Activated CD4-positive, alpha-beta memory T cell treated with anti-CD3 and anti-CD28 coated beads for 36 hours (primary cell): ENCODE measurements at regions not wholly inside any gene's neighbourhood (a gene's known extent, or its start where the extent isn't known, plus 50 kb on each side); places are given as distances from the start of the nearest gene placed in this dataset.
"Not testable (repeated sequence)": the region's sequence is repeated elsewhere in the genome, so short reads cannot be mapped to it uniquely, and the experiment has no call there.

Source experiments
- CTCF ChIA-PET: fragments of 350-600 bp; sonication (Branson Sonifier 250); formaldehyde crosslinking; loops from one replicate; lab custom pipeline; 2021; ENCODE audit warnings: antibody characterized with exemption, inconsistent platforms; lab: Charles Lee
- POLR2A ChIA-PET: fragments of 350-600 bp; sonication (Branson Sonifier 250); formaldehyde crosslinking; loops from one replicate; lab custom pipeline; 2021; ENCODE audit warnings: antibody characterized with exemption; lab: Charles Lee
- DNase-seq: peaks from one replicate; pipeline ENCODE4 v3.0.0-alpha.2; 2020
- H3K27ac Mint-ChIP-seq: one replicate; pipeline ENCODE4 v1.8.0; 2021; ENCODE audit warnings: mixed read lengths
- H3K27me3 Mint-ChIP-seq: one replicate; pipeline ENCODE4 v1.8.0; 2021; ENCODE audit warnings: mixed read lengths
- H3K36me3 Mint-ChIP-seq: one replicate; pipeline ENCODE4 v1.8.0; 2021; ENCODE audit warnings: mixed read lengths
- H3K4me1 Mint-ChIP-seq: one replicate; pipeline ENCODE4 v1.8.0; 2021; ENCODE audit warnings: low read depth, mixed read lengths
- H3K4me3 Mint-ChIP-seq: one replicate; pipeline ENCODE4 v1.8.0; 2021; ENCODE audit warnings: mild to moderate bottlenecking, mixed read lengths
- H3K9me3 Mint-ChIP-seq: one replicate; pipeline ENCODE4 v1.8.0; 2021; ENCODE audit warnings: mixed read lengths
- intact Hi-C: fragments of 100-400 bp; cut with micrococcal nuclease; formaldehyde crosslinking; loops from one replicate; pipeline ENCODE4 v1.15.1; 2023

DNA sequence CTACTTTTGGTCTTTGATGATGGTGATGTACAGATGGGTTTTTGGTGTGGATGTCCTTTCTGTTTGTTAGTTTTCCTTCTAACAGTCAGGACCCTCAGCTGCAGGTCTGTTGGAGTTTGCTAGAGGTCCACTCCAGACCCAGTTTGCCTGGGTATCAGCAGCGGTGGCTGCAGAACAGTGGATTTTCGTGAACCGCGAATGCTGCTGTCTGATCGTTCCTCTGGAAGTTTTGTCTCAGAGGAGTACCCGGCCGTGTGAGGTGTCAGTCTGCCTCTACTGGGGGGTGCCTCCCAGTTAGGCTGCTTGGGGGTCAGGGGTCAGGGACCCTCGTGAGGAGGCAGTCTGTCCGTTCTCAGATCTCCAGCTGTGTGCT lies 56.6 kb upstream of the TNFAIP8 start:
- Mint-ChIP-seq H3K9me3 (peaks cover 10% of the 10 kb centered on the region), H3K36me3 (peaks cover 18% of the 10 kb centered on the region), H3K27ac (peak overlapping the region; percentile 95), H3K4me1 (peaks cover 69% of the 10 kb centered on the region), H3K4me3 (peak overlapping the region; percentile 84)
- not testable (repeated sequence) for H3K27me3 Mint-ChIP-seq, DNase-seq
- ChIA-PET POLR2A (interaction anchor here (1.2 to 2.4 kb wide), 4 partner anchors 9 to 68 kb away, joined by 3 to 10 read pairs (median 6); partner anchors contain the start of gene TNFAIP8), CTCF (interaction anchor here (1.1 to 2.4 kb wide), 3 partner anchors 9 to 311 kb away, joined by 3 to 8 read pairs (median 3); no protein-coding TSS in a partner anchor)
- intact Hi-C loops: loop anchor here (1.0 kb wide), 4 partner anchors 9 to 220 kb away; no protein-coding TSS in a partner anchor

DNA sequence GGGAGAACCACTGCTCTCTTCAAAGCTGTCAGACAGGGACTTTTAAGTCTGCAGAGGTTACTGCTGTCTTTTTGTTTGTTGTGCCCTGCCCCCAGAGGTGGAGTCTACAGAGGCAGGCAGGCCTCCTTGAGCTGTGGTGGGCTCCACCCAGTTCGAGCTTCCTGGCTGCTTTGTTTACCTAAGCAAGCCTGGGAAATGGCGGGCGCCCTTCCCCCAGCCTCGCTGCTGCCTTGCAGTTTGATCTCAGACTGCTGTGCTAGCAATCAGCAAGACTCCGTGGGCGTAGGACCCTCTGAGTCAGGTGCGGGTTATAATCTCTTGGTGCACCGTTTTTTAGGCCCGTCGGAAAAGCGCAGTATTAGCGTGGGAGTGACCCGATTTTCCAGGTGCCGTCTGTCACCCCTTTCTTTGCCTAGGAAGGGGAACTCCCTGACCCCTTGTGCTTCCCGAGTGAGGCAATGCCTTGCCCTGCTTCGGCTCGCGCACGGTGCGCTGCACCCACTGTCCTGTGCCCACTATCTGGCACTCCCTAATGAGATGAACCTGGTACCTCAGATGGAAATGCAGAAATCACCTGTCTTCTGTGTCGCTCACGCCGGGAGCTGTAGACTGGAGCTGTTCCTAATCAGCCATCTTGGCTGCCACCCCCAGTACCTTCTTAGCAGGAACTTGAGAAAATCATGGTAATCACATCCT lies 56.1 kb upstream of the TNFAIP8 start:
- POLR2A ChIA-PET: interaction anchor here (0.9 to 2.4 kb wide), 9 partner anchors 9 to 100 kb away, joined by 3 to 10 read pairs (median 3); partner anchors contain the start of gene TNFAIP8

DNA sequence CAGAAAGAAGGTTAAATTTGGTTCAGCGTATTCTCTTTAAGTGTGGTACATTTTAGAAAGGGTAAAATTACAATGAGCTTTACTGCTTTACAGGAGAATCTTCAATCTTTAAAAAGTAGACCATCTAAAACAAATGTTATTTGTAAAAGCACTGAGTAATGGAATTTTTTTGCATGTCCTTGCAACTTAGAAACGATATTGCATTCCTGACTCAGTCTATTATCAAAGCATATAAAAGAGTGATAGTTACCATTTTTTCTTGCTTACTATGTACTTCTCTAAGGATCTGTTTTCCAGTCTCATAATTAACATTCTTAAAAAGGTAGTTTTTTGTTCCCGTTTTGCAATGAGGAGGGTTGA lies 55.5 kb upstream of the TNFAIP8 start:
- ChIA-PET CTCF (interaction anchor here (0.7 to 2.4 kb wide), 8 partner anchors 10 to 312 kb away, joined by 3 to 8 read pairs (median 3); no protein-coding TSS in a partner anchor), POLR2A (interaction anchor here (0.9 to 2.4 kb wide), 9 partner anchors 10 to 100 kb away, joined by 3 to 10 read pairs (median 3); partner anchors contain the start of gene TNFAIP8)
- Mint-ChIP-seq H3K36me3 (peaks cover 9% of the 10 kb centered on the region), H3K27me3 (no peaks in the 10 kb centered on the region), H3K4me1 (peaks cover 76% of the 10 kb centered on the region), H3K27ac (peak overlapping the region; percentile 95), H3K4me3 (peak overlapping the region; percentile 84), H3K9me3 (peaks cover 2% of the 10 kb centered on the region)
- intact Hi-C loops: loop anchor here (1.0 kb wide), 1 partner anchor 9 kb away; no protein-coding TSS in a partner anchor
- no peak for DNase-seq

More for the DNA sequence above, 56.1 kb upstream of the TNFAIP8 start:
- peak; percentile 95 for DNase-seq
- H3K27me3 Mint-ChIP-seq, H3K9me3 Mint-ChIP-seq: not testable (repeated sequence)
- intact Hi-C loops: loop anchor here (1.0 kb wide), 5 partner anchors 9 to 220 kb away; no protein-coding TSS in a partner anchor
- peak overlapping the region; percentile 95 for H3K27ac Mint-ChIP-seq
- peaks cover 14% of the 10 kb centered on the region for H3K36me3 Mint-ChIP-seq
- peak overlapping the region; percentile 84 for H3K4me3 Mint-ChIP-seq
- CTCF ChIA-PET: interaction anchor here (0.7 to 2.4 kb wide), 7 partner anchors 9 to 312 kb away, joined by 3 to 8 read pairs (median 3); no protein-coding TSS in a partner anchor
- peaks cover 72% of the 10 kb centered on the region for H3K4me1 Mint-ChIP-seq

DNA sequence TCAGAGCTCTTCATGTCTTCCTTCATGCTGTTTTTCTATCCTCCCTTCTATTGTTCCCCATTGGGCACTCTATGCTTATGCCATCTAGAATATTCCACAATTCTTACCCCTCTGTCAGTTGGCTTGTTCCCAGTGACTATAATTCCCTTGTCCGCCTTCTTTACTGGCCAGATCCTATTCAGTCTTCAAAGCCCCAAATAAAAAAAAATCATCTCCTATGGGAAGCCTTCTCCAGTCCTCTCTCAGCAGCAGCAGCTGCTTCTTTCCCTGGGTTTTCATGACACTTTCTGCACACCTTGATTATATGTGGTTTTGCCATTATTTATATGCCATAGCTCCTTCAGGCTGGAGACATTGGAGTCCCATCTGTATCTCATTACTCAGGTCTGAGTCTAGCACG lies 54.6 kb upstream of the TNFAIP8 start:
- peaks cover 7% of the 10 kb centered on the region for H3K36me3 Mint-ChIP-seq
- peak overlapping the region; percentile 95 for H3K27ac Mint-ChIP-seq
- H3K4me1 Mint-ChIP-seq: peaks cover 85% of the 10 kb centered on the region
- CTCF ChIA-PET: interaction anchor here (0.8 to 2.4 kb wide), 8 partner anchors 11 to 134 kb away, joined by 3 to 8 read pairs (median 4); no protein-coding TSS in a partner anchor
- no peaks in the 10 kb centered on the region for H3K27me3 Mint-ChIP-seq
- H3K4me3 Mint-ChIP-seq: no peak overlapping the region
- no peak for DNase-seq
- peaks cover 2% of the 10 kb centered on the region for H3K9me3 Mint-ChIP-seq
- intact Hi-C loops: no loop called here
- POLR2A ChIA-PET: interaction anchor here (1.2 to 2.4 kb wide), 3 partner anchors 11 to 99 kb away, joined by 3 to 10 read pairs (median 4); no protein-coding TSS in a partner anchor

DNA sequence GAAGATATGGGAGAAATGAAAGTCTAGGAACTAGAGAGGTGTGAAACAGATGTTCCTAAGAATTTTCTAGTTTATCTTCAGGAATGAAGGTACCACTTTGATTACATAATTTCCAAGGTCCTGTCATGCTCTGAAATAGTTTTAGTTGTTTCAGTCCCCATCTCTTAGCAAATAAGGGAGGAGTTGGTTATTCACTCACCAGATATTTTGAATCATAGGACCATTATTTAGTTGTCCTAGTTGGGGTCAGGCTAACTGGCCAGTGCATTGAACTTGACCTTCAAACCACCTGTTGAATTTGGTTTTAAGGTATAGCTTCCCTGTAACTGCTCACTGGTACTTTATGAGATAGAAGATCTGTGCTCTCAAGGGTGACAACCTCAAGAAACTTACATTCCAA lies 53.9 kb upstream of the TNFAIP8 start:
- ChIA-PET CTCF (interaction anchor here (0.8 to 2.3 kb wide), 7 partner anchors 11 to 314 kb away, joined by 3 to 10 read pairs (median 5); partner anchors contain the start of gene DTWD2), POLR2A (interaction anchor here (1.2 to 1.5 kb wide), 3 partner anchors 13 to 65 kb away, joined by 3 to 5 read pairs (median 4); no protein-coding TSS in a partner anchor)
- Mint-ChIP-seq H3K27ac (peak overlapping the region; percentile 90), H3K9me3 (peaks cover under 1% of the 10 kb centered on the region), H3K4me1 (peaks cover 89% of the 10 kb centered on the region), H3K27me3 (no peaks in the 10 kb centered on the region), H3K36me3 (peaks cover 6% of the 10 kb centered on the region), H3K4me3 (no peak overlapping the region)
- no peak for DNase-seq
- intact Hi-C loops: no loop called here

DNA sequence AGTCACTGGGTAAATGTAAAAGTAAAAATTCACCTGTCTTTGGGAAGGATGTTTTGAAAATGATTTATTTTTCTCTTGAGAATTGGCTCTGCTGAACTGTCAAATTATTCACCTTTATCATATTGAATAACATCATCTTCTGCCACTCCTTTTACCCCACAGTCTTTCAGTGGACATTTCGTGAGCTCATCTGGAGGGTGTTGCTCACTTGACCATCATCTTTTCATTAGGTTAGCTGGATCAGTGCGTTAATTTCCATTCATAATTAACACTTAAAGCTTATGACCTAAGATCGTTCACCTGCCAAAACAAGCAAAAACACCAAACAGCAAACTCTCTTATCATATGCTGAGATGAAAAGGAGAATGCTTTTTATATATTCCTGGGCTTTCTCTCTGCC lies 53.4 kb upstream of the TNFAIP8 start:
- no peak for DNase-seq
- ChIA-PET CTCF (interaction anchor here (0.6 to 2.3 kb wide), 8 partner anchors 11 to 314 kb away, joined by 3 to 10 read pairs (median 5); partner anchors contain the start of gene DTWD2), POLR2A (interaction anchor here (1.1 to 1.5 kb wide), 5 partner anchors 11 to 65 kb away, joined by 3 to 5 read pairs (median 3); no protein-coding TSS in a partner anchor)
- Mint-ChIP-seq H3K9me3 (no peaks in the 10 kb centered on the region), H3K27ac (peak overlapping the region; percentile 90), H3K4me1 (peaks cover 91% of the 10 kb centered on the region), H3K36me3 (peaks cover 5% of the 10 kb centered on the region), H3K4me3 (peak overlapping the region; percentile 17), H3K27me3 (no peaks in the 10 kb centered on the region)
- intact Hi-C loops: no loop called here

DNA sequence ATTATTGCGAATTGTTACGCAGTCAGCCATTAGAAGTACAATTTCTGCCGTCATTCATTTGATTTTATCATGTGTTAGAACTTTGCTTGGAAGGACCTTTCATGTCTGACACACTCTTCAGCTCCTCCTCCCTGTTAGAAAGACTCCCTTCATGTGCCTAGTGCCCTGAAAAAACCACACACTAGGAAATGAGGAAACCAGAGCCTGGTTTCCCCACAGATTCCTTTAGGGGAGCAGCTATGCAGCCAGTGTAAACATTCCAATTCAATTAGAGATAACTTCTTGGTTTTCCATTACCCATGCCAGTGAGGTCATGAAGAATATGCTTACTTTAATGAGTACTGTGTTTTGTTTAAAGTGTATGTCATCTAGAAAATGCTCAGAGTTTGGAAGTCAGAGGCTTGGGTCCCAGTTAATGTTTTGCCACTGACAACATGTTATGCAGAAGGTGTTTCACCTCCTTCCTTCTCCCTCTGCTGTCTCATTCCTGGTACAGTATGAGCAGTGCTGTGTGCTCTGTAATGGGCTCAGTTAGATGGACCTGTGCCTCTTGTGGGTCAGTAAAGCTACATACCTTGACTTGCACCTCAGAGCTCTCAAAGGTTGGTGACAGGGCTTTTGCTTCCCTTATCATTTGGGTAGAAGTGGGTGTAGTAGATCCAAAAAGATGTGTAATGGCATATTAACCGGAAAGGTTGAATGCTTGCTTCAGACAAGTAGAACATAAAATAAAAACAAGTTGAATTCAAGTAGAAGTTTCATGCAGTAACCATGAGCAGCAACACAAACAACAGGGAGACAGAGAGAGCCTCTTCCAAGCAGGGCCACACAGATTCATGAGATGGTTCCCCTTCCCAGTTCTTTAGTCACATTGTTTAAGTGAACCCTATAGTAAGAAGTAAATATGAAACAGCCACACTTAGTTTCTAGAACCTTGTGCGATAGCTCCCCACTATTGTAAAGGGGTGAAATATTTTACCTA lies 52.6 kb upstream of the TNFAIP8 start:
- CTCF ChIA-PET: interaction anchor here (0.6 to 2.3 kb wide), 11 partner anchors 10 to 315 kb away, joined by 3 to 10 read pairs (median 5); partner anchors contain the start of gene DTWD2
- Mint-ChIP-seq H3K36me3 (peaks cover 5% of the 10 kb centered on the region), H3K9me3 (no peaks in the 10 kb centered on the region), H3K27ac (peak overlapping the region; percentile 90), H3K4me3 (peak overlapping the region; percentile 17), H3K4me1 (peaks cover 93% of the 10 kb centered on the region), H3K27me3 (no peaks in the 10 kb centered on the region)
- intact Hi-C loops: no loop called here
- POLR2A ChIA-PET: interaction anchor here (0.9 to 1.5 kb wide), 10 partner anchors 10 to 232 kb away, joined by 3 to 6 read pairs (median 4); partner anchors contain the start of gene DMXL1
- no peak for DNase-seq

DNA sequence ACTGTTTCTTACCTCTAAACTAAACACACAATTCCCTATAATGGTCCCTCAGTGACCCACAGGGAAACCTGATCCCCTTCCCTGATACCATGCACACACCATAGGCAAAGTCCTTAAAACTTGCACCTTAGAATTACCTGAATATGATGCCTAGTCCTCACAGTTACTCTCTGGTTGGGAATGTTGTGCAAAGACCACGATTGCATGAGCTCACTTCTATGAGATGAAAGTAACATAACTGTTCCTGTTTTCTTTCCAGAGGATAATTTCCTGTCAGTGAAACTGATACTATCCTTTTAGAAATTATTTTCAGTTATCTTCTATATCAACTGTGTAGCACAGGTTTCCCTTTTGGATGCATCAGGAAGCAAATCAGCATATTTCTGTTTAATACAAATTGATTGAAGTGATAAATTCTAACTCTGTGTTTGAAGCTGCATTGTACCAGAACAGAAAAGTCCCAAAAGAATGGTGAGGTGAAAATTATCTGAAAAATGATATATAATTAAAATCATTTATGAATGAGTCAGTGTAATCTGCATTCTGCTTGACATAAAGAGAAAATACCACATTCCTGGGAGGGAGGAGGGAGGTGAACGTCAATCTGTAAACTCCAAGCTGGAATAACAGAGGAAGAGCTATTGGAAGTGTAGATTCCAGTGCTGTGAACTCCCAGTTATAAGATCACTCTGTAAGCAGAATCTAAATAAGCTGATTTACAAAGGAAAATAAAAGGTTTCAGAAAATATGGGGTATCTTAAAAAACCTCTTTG lies 51.2 kb upstream of the TNFAIP8 start:
- DNase-seq: no peak
- intact Hi-C loops: no loop called here
- no peak overlapping the region for H3K4me3 Mint-ChIP-seq
- peaks cover 11% of the 10 kb centered on the region for H3K36me3 Mint-ChIP-seq
- peaks cover 96% of the 10 kb centered on the region for H3K4me1 Mint-ChIP-seq
- CTCF ChIA-PET: interaction anchor here (1.0 to 1.9 kb wide), 6 partner anchors 11 to 107 kb away, joined by 3 to 6 read pairs (median 5); no protein-coding TSS in a partner anchor
- no peaks in the 10 kb centered on the region for H3K9me3 Mint-ChIP-seq
- no peaks in the 10 kb centered on the region for H3K27me3 Mint-ChIP-seq
- POLR2A ChIA-PET: interaction anchor here (0.5 to 1.4 kb wide), 7 partner anchors 11 to 234 kb away, joined by 3 to 6 read pairs (median 3); partner anchors contain the start of gene DMXL1
- peak overlapping the region; percentile 90 for H3K27ac Mint-ChIP-seq
